A549 (cell line): ENCODE measurements at regions not wholly inside any gene's neighbourhood (a gene's known extent, or its start where the extent isn't known, plus 50 kb on each side); places are given as distances from the start of the nearest gene placed in this dataset.
A peak's percentile ranks its signal among the peaks of the same experiment; 100 is the strongest.

ENCODE experiments used
- ATAC-seq, 2 experiments: fragments of 200-7000 bp in 1 of 2; fragments of >200 bp in 1 of 2; cut with Nextera tagmentation in 1 of 2; cut with Tn5 transposase in 1 of 2; 3 replicates each; pipeline versions ENCODE4 v1.8.0 to v1.9.1; 2018 to 2020; ENCODE audit warnings: mild to moderate bottlenecking in 1 of 2, moderate library complexity in 1 of 2
- CTCF ChIA-PET: fragments of 300-600 bp; sonication (Branson Sonifier 250); formaldehyde crosslinking; extraction: SDS; loops from one replicate; lab custom pipeline; 2021; ENCODE audit warnings: antibody characterized with exemption, inconsistent platforms; lab: Yijun Ruan, JAX
- POLR2A ChIA-PET: fragments of 350-600 bp; formaldehyde crosslinking; extraction: SDS; loops from one replicate; lab custom pipeline; 2021; ENCODE audit warnings: antibody characterized with exemption, inconsistent platforms; lab: Yijun Ruan, JAX
- DNase-seq, 2 experiments: peaks; one replicate each; pipeline versions ENCODE4 v3.0.0 to v3.0.0-alpha.2; 2011 to 2016; ENCODE audit warnings: low read depth in 1 of 2, low spot score in 1 of 2
- FAIRE-seq: peaks from 2 replicates; lab custom pipeline; 2011; peaks lifted over from hg19 to GRCh38; lab: Jason Lieb, UNC
- H3K27ac ChIP-seq, 2 experiments: fragments of >200 bp; sonication (Bioruptor Twin); formaldehyde crosslinking; 3 replicates each; pipeline ENCODE4 v1.5.1; 2016 to 2017
- H3K4me1 ChIP-seq: fragments of >200 bp; sonication (Bioruptor Twin); formaldehyde crosslinking; 3 replicates; pipeline ENCODE4 v1.6.1; 2016
- H3K4me2 ChIP-seq: fragments of >200 bp; sonication (Bioruptor Twin); formaldehyde crosslinking; 3 replicates; pipeline ENCODE4 v1.6.1; 2016
- H3K4me3 ChIP-seq: fragments of >200 bp; sonication (Bioruptor Twin); formaldehyde crosslinking; 3 replicates; pipeline ENCODE4 v1.5.1; 2016
- H3K9me3 ChIP-seq: fragments of >200 bp; sonication (Bioruptor Twin); formaldehyde crosslinking; 3 replicates; pipeline ENCODE4 v1.6.1; 2016
- BHLHE40 ChIP-seq: IDR thresholded peaks from 2 replicates; pipeline ENCODE4 v1.6.1; 2012; ENCODE audit warnings: low read depth, low read length, inconsistent platforms
- CEBPB ChIP-seq, 2 experiments: fragments of >200 bp in 1 of 2; sonication (Bioruptor Twin) in 1 of 2; formaldehyde crosslinking in 1 of 2; IDR thresholded peaks; 2 replicates each; pipeline ENCODE4 v1.6.1; 2012 to 2016
- CHD2 ChIP-seq: fragments of 150-350 bp; IDR thresholded peaks from 2 replicates; pipeline ENCODE4 v1.6.1; 2014; ENCODE audit warnings: low read length; ENCODE audit not compliant: partially characterized antibody
- EHMT2 ChIP-seq: fragments of 200-600 bp; sonication (generic); IDR thresholded peaks from 2 replicates; pipeline ENCODE4 v1.6.1; 2016; ENCODE audit warnings: antibody characterized with exemption, low read depth, mild to moderate bottlenecking, moderate library complexity
- FOSL2 ChIP-seq, 2 experiments: fragments of 450-650 bp in 1 of 2; fragments of >200 bp in 1 of 2; sonication (Bioruptor Twin) in 1 of 2; formaldehyde crosslinking; IDR thresholded peaks; 2 replicates each; pipeline versions ENCODE4 v1.5.0 to v1.6.1; 2016 to 2020; ENCODE audit warnings: mild to moderate bottlenecking in 1 of 2, moderate library complexity in 1 of 2
- HOXB13 ChIP-seq: fragments of 250-450 bp; sonication (Bioruptor Pico); IDR thresholded peaks from 2 replicates; pipeline ENCODE4 v1.5.0; 2020; ENCODE audit warnings: low read depth, mild to moderate bottlenecking, moderate library complexity
- HOXB5 ChIP-seq: fragments of 250-450 bp; sonication (Bioruptor Pico); IDR thresholded peaks from 2 replicates; pipeline ENCODE4 v1.5.0; 2020; ENCODE audit warnings: mild to moderate bottlenecking, moderate library complexity
- JUN ChIP-seq, 2 experiments: fragments of >200 bp; sonication (Bioruptor Twin); formaldehyde crosslinking; IDR thresholded peaks; 2 replicates in 1 of 2; 3 replicates in 1 of 2; pipeline ENCODE4 v1.6.1; 2016 to 2017
- MYC ChIP-seq: IDR thresholded peaks from 2 replicates; pipeline ENCODE4 v1.6.1; 2012; ENCODE audit warnings: mild to moderate bottlenecking, inconsistent platforms, low read length, improper control_type of control experiment, borderline replicate concordance
- NFE2L2 ChIP-seq: fragments of 150-350 bp; conservative IDR thresholded peaks from 2 replicates; pipeline ENCODE4 v1.6.1; 2014; ENCODE audit warnings: low read length
- PHF8 ChIP-seq: fragments of 200-600 bp; sonication (generic); IDR thresholded peaks from 2 replicates; pipeline ENCODE4 v1.6.1; 2016; ENCODE audit warnings: low read depth, mild to moderate bottlenecking, antibody characterized with exemption, moderate library complexity, borderline replicate concordance
- POLR2AphosphoS2 ChIP-seq: conservative IDR thresholded peaks from 2 replicates; pipeline ENCODE4 v1.6.1; 2012; ENCODE audit warnings: low read length, improper control_type of control experiment, inconsistent platforms
- RAD21 ChIP-seq, 2 experiments: fragments of >200 bp in 1 of 2; sonication (Bioruptor Twin) in 1 of 2; formaldehyde crosslinking in 1 of 2; IDR thresholded peaks in 1 of 2; conservative IDR thresholded peaks in 1 of 2; 2 replicates in 1 of 2; 3 replicates in 1 of 2; pipeline ENCODE4 v1.6.1; 2012 to 2018; ENCODE audit warnings: inconsistent platforms in 1 of 2
- RARB ChIP-seq: fragments of 250-450 bp; sonication (Bioruptor Pico); IDR thresholded peaks from 2 replicates; pipeline ENCODE4 v1.8.0; 2021; ENCODE audit warnings: mild to moderate bottlenecking, moderate library complexity
- RFX5 ChIP-seq: fragments of 450-650 bp; IDR thresholded peaks from 2 replicates; pipeline ENCODE4 v1.7.1; 2014; ENCODE audit warnings: antibody characterized with exemption, mild to moderate bottlenecking, moderate library complexity
- RNF2 ChIP-seq: fragments of 200-600 bp; sonication (generic); IDR thresholded peaks from 2 replicates; pipeline ENCODE4 v1.6.1; 2016; ENCODE audit warnings: low read depth, mild to moderate bottlenecking, antibody characterized with exemption, moderate library complexity, borderline replicate concordance
- SMC3 ChIP-seq: fragments of >200 bp; sonication (Bioruptor Twin); formaldehyde crosslinking; IDR thresholded peaks from 3 replicates; pipeline ENCODE4 v1.6.1; 2018; ENCODE audit warnings: inconsistent platforms
- TFCP2L1 ChIP-seq: fragments of 250-450 bp; sonication (Bioruptor Pico); IDR thresholded peaks from 2 replicates; pipeline ENCODE4 v1.5.0; 2021; ENCODE audit warnings: mild to moderate bottlenecking
- ZFP36 ChIP-seq: fragments of 450-650 bp; IDR thresholded peaks from 2 replicates; pipeline ENCODE4 v1.6.1; 2014; ENCODE audit warnings: borderline replicate concordance; ENCODE audit not compliant: partially characterized antibody
- WGBS: methylation state at CpG from one replicate; pipeline ENCODE4 v1.1.6; 2017; ENCODE audit errors: missing lambda C conversion rate; 5-methylcytosine and 5-hydroxymethylcytosine counted together
- TF ChIP-seq, protein P1 (sequence below): fragments of 150-350 bp; IDR thresholded peaks from 2 replicates; pipeline ENCODE4 v1.6.1; 2014; ENCODE audit warnings: low read depth, mild to moderate bottlenecking, low read length
- TF ChIP-seq, protein P2 (sequence below): fragments of 200-600 bp; sonication (generic); IDR thresholded peaks from 2 replicates; pipeline ENCODE4 v1.6.1; 2016; ENCODE audit warnings: antibody characterized with exemption, mild to moderate bottlenecking, moderate library complexity
- TF ChIP-seq, protein P3 (sequence below): fragments of >200 bp; sonication (Bioruptor Twin); formaldehyde crosslinking; IDR thresholded peaks from 2 replicates; pipeline ENCODE4 v1.6.1; 2016
- TF ChIP-seq, protein P4 (sequence below): IDR thresholded peaks from 2 replicates; pipeline ENCODE4 v1.6.1; 2012
- TF ChIP-seq, protein P5 (sequence below): IDR thresholded peaks from 2 replicates; pipeline ENCODE4 v1.6.1; 2012
- TF ChIP-seq, protein P6 (sequence below): fragments of 250-450 bp; sonication (Bioruptor Pico); IDR thresholded peaks from 2 replicates; pipeline ENCODE4 v1.5.0; 2020; ENCODE audit warnings: low read depth, mild to moderate bottlenecking, moderate library complexity

DNA sequence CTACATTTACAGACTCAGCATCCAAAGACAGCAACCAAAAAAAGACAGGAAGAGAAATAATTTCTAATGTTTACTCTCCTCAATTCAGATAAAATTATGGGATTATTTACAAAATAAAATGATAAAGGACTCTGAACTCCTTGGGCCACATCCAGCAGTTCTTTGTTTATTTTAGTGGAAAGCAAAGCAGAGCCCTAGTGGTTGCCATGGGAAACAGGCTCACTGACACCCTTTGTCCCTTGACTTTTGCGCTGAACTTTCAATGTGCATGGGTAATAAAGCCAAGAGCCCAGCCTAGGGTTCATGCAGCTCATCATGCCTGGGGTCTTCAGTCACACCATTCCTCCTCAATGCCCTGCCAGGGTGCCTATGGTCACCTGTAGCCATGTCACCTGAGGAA lies 442.6 kb upstream of the IGFBP3 start (continued):
- TF ChIP-seq FOSL2 (IDR thresholded peaks at IDR 0.05), result no peak
- no peak for TF ChIP-seq FOSL2 (CRISPR knock-in tag; IDR thresholded peaks at IDR 0.05)
- no peak for TF ChIP-seq ZFP36
- TF ChIP-seq EHMT2, result no peak
- TF ChIP-seq RNF2, result no peak

DNA sequence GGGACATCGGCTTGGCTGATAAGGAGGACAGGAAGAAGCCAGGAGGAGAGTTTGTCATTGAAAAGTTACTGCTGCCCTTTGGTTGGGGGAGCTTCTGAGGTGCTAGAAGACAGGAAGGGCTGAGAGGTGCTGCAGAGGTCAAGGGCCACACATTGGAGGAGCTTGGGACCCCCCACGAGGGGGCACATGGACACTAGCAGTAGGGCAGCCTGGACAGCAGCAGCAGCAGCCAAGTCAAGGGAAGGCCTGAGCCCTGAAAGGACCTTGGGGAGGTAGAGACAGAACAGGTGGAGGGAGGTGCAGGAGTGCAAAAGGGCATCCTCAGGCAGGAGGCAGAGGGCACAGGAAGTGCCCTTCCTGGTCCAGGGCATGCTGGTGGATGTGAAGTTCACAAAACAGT lies 439.7 kb upstream of the IGFBP3 start:
- peaks cover 20% of the 10 kb centered on the region for H3K4me1 ChIP-seq
- H3K4me3 ChIP-seq, result no peak overlapping the region
- H3K4me2 ChIP-seq, result no peak overlapping the region
- TF ChIP-seq FOSL2 (IDR thresholded peaks at IDR 0.05), result no peak
- no peak for TF ChIP-seq FOSL2 (CRISPR knock-in tag; IDR thresholded peaks at IDR 0.05)
- TF ChIP-seq, protein P1, sequence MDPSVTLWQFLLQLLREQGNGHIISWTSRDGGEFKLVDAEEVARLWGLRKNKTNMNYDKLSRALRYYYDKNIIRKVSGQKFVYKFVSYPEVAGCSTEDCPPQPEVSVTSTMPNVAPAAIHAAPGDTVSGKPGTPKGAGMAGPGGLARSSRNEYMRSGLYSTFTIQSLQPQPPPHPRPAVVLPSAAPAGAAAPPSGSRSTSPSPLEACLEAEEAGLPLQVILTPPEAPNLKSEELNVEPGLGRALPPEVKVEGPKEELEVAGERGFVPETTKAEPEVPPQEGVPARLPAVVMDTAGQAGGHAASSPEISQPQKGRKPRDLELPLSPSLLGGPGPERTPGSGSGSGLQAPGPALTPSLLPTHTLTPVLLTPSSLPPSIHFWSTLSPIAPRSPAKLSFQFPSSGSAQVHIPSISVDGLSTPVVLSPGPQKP, result no peak
- TF ChIP-seq RAD21 (conservative IDR thresholded peaks at IDR 0.05 in 1 of 2, IDR thresholded peaks at IDR 0.05 in 1 of 2), result peak; percentile 14 to 17; a peak in 2 of 5 replicates
- TF ChIP-seq TFCP2L1 (CRISPR knock-in tag), result no peak
- TF ChIP-seq, protein P2, sequence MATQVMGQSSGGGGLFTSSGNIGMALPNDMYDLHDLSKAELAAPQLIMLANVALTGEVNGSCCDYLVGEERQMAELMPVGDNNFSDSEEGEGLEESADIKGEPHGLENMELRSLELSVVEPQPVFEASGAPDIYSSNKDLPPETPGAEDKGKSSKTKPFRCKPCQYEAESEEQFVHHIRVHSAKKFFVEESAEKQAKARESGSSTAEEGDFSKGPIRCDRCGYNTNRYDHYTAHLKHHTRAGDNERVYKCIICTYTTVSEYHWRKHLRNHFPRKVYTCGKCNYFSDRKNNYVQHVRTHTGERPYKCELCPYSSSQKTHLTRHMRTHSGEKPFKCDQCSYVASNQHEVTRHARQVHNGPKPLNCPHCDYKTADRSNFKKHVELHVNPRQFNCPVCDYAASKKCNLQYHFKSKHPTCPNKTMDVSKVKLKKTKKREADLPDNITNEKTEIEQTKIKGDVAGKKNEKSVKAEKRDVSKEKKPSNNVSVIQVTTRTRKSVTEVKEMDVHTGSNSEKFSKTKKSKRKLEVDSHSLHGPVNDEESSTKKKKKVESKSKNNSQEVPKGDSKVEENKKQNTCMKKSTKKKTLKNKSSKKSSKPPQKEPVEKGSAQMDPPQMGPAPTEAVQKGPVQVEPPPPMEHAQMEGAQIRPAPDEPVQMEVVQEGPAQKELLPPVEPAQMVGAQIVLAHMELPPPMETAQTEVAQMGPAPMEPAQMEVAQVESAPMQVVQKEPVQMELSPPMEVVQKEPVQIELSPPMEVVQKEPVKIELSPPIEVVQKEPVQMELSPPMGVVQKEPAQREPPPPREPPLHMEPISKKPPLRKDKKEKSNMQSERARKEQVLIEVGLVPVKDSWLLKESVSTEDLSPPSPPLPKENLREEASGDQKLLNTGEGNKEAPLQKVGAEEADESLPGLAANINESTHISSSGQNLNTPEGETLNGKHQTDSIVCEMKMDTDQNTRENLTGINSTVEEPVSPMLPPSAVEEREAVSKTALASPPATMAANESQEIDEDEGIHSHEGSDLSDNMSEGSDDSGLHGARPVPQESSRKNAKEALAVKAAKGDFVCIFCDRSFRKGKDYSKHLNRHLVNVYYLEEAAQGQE, result no peak
- TF ChIP-seq SMC3, result peak; percentile 11; the same call in 1 of the 3 replicates
- DNase-seq (no peak), FAIRE-seq (no peak), ATAC-seq (0 out of 6 replicates have a peak, but pooled peaks of 1 of the 2 experiments have one; percentile 30)
- no peaks in the 10 kb centered on the region for H3K9me3 ChIP-seq
- H3K27ac ChIP-seq, result peak overlapping the region in 1 of 2 experiments; percentile 45; a peak in 2 of 6 replicates
- ChIA-PET CTCF (interaction anchor here (2.9 kb wide), 1 partner anchor 438 kb away, joined by 12 read pairs; no protein-coding TSS in a partner anchor), POLR2A (no interaction called here)
- WGBS, result 59% methylated on average over 2 of the region's 2 CpGs

DNA sequence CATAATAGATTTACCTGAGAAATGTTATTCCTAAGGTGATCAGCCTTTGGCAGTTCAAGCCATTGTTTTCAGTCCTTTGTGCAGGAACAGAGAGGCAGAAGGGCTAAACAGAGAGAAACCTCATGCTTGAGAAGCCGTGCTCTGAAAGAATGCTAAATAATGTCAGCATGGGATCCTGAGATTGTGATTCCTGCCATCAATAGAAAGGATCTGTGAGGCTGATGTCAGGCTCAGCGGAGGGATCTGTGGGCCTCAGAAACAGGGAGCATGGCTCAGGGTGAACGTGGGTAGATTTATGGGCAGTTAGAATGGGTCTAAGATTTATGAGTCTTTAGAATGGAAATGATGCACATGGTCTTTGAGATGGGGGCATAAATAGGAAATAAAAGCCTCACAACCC lies 439.2 kb upstream of the IGFBP3 start:
- WGBS, result 72% methylated on average over 3 of the region's 3 CpGs
- POLR2A ChIA-PET, result no interaction called here
- peaks cover 20% of the 10 kb centered on the region for H3K4me1 ChIP-seq
- no peak overlapping the region; a peak in 1 of 6 replicates for H3K27ac ChIP-seq
- DNase-seq (no peak), ATAC-seq (no peak), FAIRE-seq (no peak)
- TF ChIP-seq, protein P3, sequence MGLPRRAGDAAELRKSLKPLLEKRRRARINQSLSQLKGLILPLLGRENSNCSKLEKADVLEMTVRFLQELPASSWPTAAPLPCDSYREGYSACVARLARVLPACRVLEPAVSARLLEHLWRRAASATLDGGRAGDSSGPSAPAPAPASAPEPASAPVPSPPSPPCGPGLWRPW, result no peak
- no peak for TF ChIP-seq RFX5
- TF ChIP-seq NFE2L2, result no peak
- TF ChIP-seq, protein P4, sequence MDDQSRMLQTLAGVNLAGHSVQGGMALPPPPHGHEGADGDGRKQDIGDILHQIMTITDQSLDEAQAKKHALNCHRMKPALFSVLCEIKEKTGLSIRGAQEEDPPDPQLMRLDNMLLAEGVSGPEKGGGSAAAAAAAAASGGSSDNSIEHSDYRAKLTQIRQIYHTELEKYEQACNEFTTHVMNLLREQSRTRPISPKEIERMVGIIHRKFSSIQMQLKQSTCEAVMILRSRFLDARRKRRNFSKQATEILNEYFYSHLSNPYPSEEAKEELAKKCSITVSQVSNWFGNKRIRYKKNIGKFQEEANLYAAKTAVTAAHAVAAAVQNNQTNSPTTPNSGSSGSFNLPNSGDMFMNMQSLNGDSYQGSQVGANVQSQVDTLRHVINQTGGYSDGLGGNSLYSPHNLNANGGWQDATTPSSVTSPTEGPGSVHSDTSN, result no peak
- TF ChIP-seq, protein P5, sequence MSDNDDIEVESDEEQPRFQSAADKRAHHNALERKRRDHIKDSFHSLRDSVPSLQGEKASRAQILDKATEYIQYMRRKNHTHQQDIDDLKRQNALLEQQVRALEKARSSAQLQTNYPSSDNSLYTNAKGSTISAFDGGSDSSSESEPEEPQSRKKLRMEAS, result no peak
- no peak for TF ChIP-seq CHD2
- no peak for TF ChIP-seq JUN (IDR thresholded peaks at IDR 0.05)
- no peak for TF ChIP-seq HOXB13
- TF ChIP-seq MYC, result no peak
- no peak for TF ChIP-seq CEBPB (IDR thresholded peaks at IDR 0.05)
- no peak for TF ChIP-seq ZFP36
- no peak for TF ChIP-seq BHLHE40
- TF ChIP-seq EHMT2, result no peak
- no peak for TF ChIP-seq PHF8
- TF ChIP-seq, protein P6, sequence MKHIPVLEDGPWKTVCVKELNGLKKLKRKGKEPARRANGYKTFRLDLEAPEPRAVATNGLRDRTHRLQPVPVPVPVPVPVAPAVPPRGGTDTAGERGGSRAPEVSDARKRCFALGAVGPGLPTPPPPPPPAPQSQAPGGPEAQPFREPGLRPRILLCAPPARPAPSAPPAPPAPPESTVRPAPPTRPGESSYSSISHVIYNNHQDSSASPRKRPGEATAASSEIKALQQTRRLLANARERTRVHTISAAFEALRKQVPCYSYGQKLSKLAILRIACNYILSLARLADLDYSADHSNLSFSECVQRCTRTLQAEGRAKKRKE (CRISPR knock-in tag), result no peak
- no peak for TF ChIP-seq HOXB5 (CRISPR knock-in tag)
- no peak for TF ChIP-seq RARB (CRISPR knock-in tag)
- no peak for TF ChIP-seq POLR2AphosphoS2
- TF ChIP-seq SMC3, result no peak
- H3K4me3 ChIP-seq, result no peak overlapping the region
- CTCF ChIA-PET, result interaction anchor here (2.9 kb wide), 1 partner anchor 438 kb away, joined by 12 read pairs; no protein-coding TSS in a partner anchor
- no peak overlapping the region for H3K4me2 ChIP-seq
- no peaks in the 10 kb centered on the region for H3K9me3 ChIP-seq
